ENCODE measurements at regions not wholly inside any gene's neighbourhood (a gene's known extent, or its start where the extent isn't known, plus 50 kb on each side); places are given as distances from the start of the nearest gene placed in this dataset.

GRCh38 chr7:13633857-13634256, 355.6 kb downstream of the ETV1 start:
- H3K27ac ChIP-seq, result no peak overlapping the region
- H3K4me1 ChIP-seq, result no peaks in the 10 kb centered on the region
- TF ChIP-seq POLR2A (IDR thresholded peaks at IDR 0.05) (no peak), CTCF (IDR thresholded peaks at IDR 0.05) (no peak)
- H3K4me3 ChIP-seq, result no peak overlapping the region
- intact Hi-C loops (cut with DNase I), result no loop called here
- ATAC-seq (no peak), DNase-seq (no peak)
- peaks cover 0 to 3% (median 0%) of the 10 kb centered on the region in 12 donors for H3K9me3 ChIP-seq
- H3K36me3 ChIP-seq, result no peaks in the 10 kb centered on the region
- no peaks in the 10 kb centered on the region for H3K27me3 ChIP-seq
- WGBS, 4 donors, result 78 to 88% (median 86%) methylated on average over 3 of the region's 3 CpGs

- H3K27me3 ChIP-seq, result no peaks in the 10 kb centered on the region
- peaks cover 0 to 4% (median 0%) of the 10 kb centered on the region in 12 donors for H3K4me1 ChIP-seq
- WGBS, 4 donors, result 43 to 50% (median 47%) methylated on average over 4 of the region's 4 CpGs
- H3K9me3 ChIP-seq, result no peaks in the 10 kb centered on the region
- intact Hi-C loops (cut with DNase I), result no loop called here
- TF ChIP-seq CTCF (IDR thresholded peaks at IDR 0.05) (no peak), POLR2A (IDR thresholded peaks at IDR 0.05) (no peak)
- ATAC-seq (no peak), DNase-seq (no peak)
- no peaks in the 10 kb centered on the region for H3K36me3 ChIP-seq
- no peak overlapping the region for H3K27ac ChIP-seq
- H3K4me3 ChIP-seq, result no peak overlapping the region
Observed at GRCh38 chr7:13639396-13639795, 350.1 kb downstream of the ETV1 start.

GRCh38 chr7:13641714-13642113, 347.8 kb downstream of the ETV1 start:
- ATAC-seq (peak in 1 of 4 donors; percentile 64), DNase-seq (no peak)
- Histone ChIP-seq H3K9me3 (no peaks in the 10 kb centered on the region), H3K36me3 (no peaks in the 10 kb centered on the region), H3K27ac (no peak overlapping the region), H3K4me1 (peaks cover 0 to 4% (median 0%) of the 10 kb centered on the region in 12 donors), H3K4me3 (no peak overlapping the region), H3K27me3 (no peaks in the 10 kb centered on the region)
- WGBS, 4 donors, result 17 to 32% (median 21%) methylated on average over 1 of the region's 1 CpG
- TF ChIP-seq POLR2A (IDR thresholded peaks at IDR 0.05), result no peak
- no peak for TF ChIP-seq CTCF (IDR thresholded peaks at IDR 0.05)
- intact Hi-C loops (cut with DNase I), result no loop called here

GRCh38 chr7:13651167-13651566, 338.3 kb downstream of the ETV1 start:
- Histone ChIP-seq H3K9me3 (peaks cover 0 to 6% (median 0%) of the 10 kb centered on the region in 12 donors), H3K4me1 (no peaks in the 10 kb centered on the region), H3K4me3 (no peak overlapping the region), H3K36me3 (no peaks in the 10 kb centered on the region), H3K27me3 (no peaks in the 10 kb centered on the region), H3K27ac (no peak overlapping the region)
- ATAC-seq (no peak), DNase-seq (no peak)
- WGBS, 4 donors, result 90 to 96% (median 93%) methylated on average over 1 of the region's 1 CpG
- intact Hi-C loops (cut with DNase I), result no loop called here
- TF ChIP-seq CTCF (IDR thresholded peaks at IDR 0.05) (no peak), POLR2A (IDR thresholded peaks at IDR 0.05) (no peak)

Data from heart left ventricle (tissue), 16 donors.